Naive thymus-derived CD4-positive, alpha-beta T cell (primary cell): ENCODE measurements at regions not wholly inside any gene's neighbourhood (a gene's known extent, or its start where the extent isn't known, plus 50 kb on each side); places are given as distances from the start of the nearest gene placed in this dataset.
A peak's percentile ranks its signal among the peaks of the same experiment; 100 is the strongest.
"Not testable (repeated sequence)": the region's sequence is repeated elsewhere in the genome, so short reads cannot be mapped to it uniquely, and the experiment has no call there.

Source experiments
- ATAC-seq: fragments of 150-1000 bp; cut with Tn5 transposase; 2 replicates; pipeline ENCODE4 v1.10.0; 2021; ENCODE audit warnings: mild to moderate bottlenecking, moderate library complexity
- CTCF ChIA-PET: fragments of 350-600 bp; sonication (Branson Sonifier 250); formaldehyde crosslinking; loops from one replicate; lab custom pipeline; 2021; ENCODE audit warnings: antibody characterized with exemption; lab: Charles Lee
- POLR2A ChIA-PET: fragments of 350-600 bp; sonication (Branson Sonifier 250); formaldehyde crosslinking; loops from one replicate; lab custom pipeline; 2021; ENCODE audit warnings: antibody characterized with exemption, inconsistent platforms; lab: Charles Lee
- DNase-seq, 9 donors: peaks; one replicate each; pipeline versions ENCODE4 v3.0.0 to v3.0.0-alpha.2; 2020 to 2022; ENCODE audit warnings: mixed read lengths in 1 of 9
- H3K27ac ChIP-seq: one replicate; pipeline ENCODE4 v1.7.0; 2013; ENCODE audit warnings: mild to moderate bottlenecking, low read depth, low read length, moderate library complexity
- H3K27me3 ChIP-seq, 2 donors: one replicate each; pipeline ENCODE4 v1.7.0; 2013; ENCODE audit warnings: low read length in 2 of 2, mild to moderate bottlenecking in 2 of 2, moderate library complexity in 2 of 2; ENCODE audit not compliant: control insufficient read depth in 2 of 2, insufficient read depth in 2 of 2
- H3K36me3 ChIP-seq, 3 experiments: 1 replicate in 2 of 3; 2 replicates in 1 of 3; pipeline ENCODE4 v1.7.0; 2013; ENCODE audit warnings: low read length in 3 of 3, mild to moderate bottlenecking in 3 of 3, moderate library complexity in 1 of 3; ENCODE audit not compliant: insufficient read depth in 3 of 3, control insufficient read depth in 2 of 3
- H3K4me1 ChIP-seq, 2 donors: one replicate each; pipeline ENCODE4 v1.7.0; 2013; ENCODE audit warnings: low read length in 2 of 2, mild to moderate bottlenecking in 2 of 2, moderate library complexity in 1 of 2; ENCODE audit not compliant: control insufficient read depth in 2 of 2, insufficient read depth in 2 of 2
- H3K4me3 ChIP-seq: 2 replicates; pipeline ENCODE4 v1.7.0; 2013; ENCODE audit warnings: mild to moderate bottlenecking, low read length
- H3K9me3 ChIP-seq, 3 experiments: 1 replicate in 2 of 3; 2 replicates in 1 of 3; pipeline ENCODE4 v1.7.0; 2013; ENCODE audit warnings: low read length in 3 of 3; ENCODE audit not compliant: control insufficient read depth in 2 of 3
- H3K27ac Mint-ChIP-seq, 9 donors: one replicate each; pipeline ENCODE4 v1.8.0; 2020 to 2022; ENCODE audit warnings: mixed read lengths in 9 of 9, mild to moderate bottlenecking in 8 of 9, moderate library complexity in 5 of 9, inconsistent platforms in 2 of 9
- H3K27me3 Mint-ChIP-seq, 5 donors: one replicate each; pipeline ENCODE4 v1.8.0; 2021 to 2022; ENCODE audit warnings: mixed read lengths in 5 of 5, mild to moderate bottlenecking in 1 of 5
- H3K36me3 Mint-ChIP-seq, 5 donors: one replicate each; pipeline ENCODE4 v1.8.0; 2020 to 2022; ENCODE audit warnings: mixed read lengths in 5 of 5, mild to moderate bottlenecking in 3 of 5, inconsistent platforms in 1 of 5
- H3K4me1 Mint-ChIP-seq, 7 donors: one replicate each; pipeline ENCODE4 v1.8.0; 2020 to 2022; ENCODE audit warnings: mixed read lengths in 7 of 7, mild to moderate bottlenecking in 3 of 7, inconsistent platforms in 1 of 7
- H3K4me3 Mint-ChIP-seq, 10 donors: one replicate each; pipeline ENCODE4 v1.8.0; 2020 to 2022; ENCODE audit warnings: mild to moderate bottlenecking in 10 of 10, mixed read lengths in 10 of 10, moderate library complexity in 6 of 10, inconsistent platforms in 2 of 10
- H3K9me3 Mint-ChIP-seq, 11 donors: one replicate each; pipeline ENCODE4 v1.8.0; 2020 to 2022; ENCODE audit warnings: mixed read lengths in 11 of 11, mild to moderate bottlenecking in 4 of 11, inconsistent platforms in 1 of 11, moderate library complexity in 1 of 11
- intact Hi-C, 2 donors: fragments of 100-400 bp; cut with micrococcal nuclease; formaldehyde crosslinking; loops; one replicate each; pipeline ENCODE4 v1.15.1; 2023

DNA sequence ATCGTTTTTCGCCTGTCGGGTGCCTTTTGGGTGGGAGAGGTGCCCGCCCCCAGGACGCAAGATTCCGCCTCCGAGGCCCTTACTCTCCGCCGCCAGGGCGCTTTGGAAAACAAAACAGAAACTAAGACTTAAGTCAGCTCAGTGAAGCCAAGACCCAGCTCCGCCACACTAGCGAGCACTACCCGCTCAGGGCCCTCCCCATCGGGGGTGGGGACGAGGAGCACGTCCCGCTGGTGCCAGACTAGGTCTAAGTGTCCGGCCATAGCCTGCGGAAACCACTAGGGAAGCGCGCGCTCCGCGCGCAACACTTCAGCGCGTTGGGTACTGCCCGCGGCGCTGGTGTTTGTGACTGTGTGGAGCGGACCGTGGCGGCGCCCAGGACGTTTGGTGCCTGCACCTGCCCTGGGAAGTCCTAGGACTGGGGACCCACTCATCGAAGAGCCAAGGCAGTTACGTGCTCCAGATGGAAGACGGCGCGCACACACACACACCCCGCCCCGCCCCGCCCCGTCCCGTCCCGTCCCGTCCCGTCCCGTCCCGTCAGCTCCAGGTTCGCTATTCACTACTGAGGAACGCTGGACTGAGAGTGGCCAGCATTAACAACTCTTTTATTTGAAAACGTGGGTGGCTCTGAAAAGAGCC lies 57.6 kb upstream of the BOLA1 start:
- DNase-seq, H3K27me3 Mint-ChIP-seq, H3K9me3 Mint-ChIP-seq, H3K4me3 ChIP-seq, H3K27me3 ChIP-seq, H3K36me3 ChIP-seq, H3K9me3 ChIP-seq, POLR2A ChIA-PET, H3K27ac Mint-ChIP-seq, CTCF ChIA-PET, H3K27ac ChIP-seq, H3K4me3 Mint-ChIP-seq, intact Hi-C loops: not testable (repeated sequence)
- H3K4me1 Mint-ChIP-seq = peaks cover 20 to 31% (median 26%) of the 10 kb centered on the region in 7 donors
- ATAC-seq = peak; percentile 71
- H3K4me1 ChIP-seq = peaks cover 18 to 22% of the 10 kb centered on the region in 2 donors
- peaks cover 0 to 20% (median 13%) of the 10 kb centered on the region in 5 donors for H3K36me3 Mint-ChIP-seq

DNA sequence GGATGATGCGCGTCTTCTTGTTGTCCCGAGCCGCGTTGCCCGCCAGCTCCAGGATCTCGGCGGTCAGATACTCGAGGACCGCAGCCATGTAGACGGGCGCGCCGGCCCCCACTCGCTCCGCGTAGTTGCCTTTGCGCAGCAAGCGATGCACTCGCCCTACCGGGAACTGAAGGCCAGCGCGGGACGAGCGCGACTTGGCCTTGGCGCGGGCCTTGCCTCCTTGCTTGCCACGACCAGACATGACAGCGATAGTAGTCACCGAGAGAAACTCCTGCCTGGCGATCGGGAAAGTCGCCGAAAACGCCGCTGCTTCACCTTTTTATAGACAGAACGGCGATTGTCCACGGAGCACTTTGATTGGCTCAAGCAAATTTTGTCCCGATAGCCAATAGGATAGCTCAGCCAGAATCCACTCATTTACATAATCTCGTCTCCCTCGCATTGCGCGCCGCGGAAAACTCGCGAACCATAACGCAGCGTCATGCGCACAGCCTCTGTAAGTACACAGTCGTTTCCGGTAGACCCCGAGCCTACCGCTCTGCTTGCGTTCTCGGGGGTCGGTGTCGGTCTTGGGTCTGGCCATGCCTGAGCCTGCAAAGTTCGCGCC lies 56.8 kb upstream of the BOLA1 start:
- H3K27me3 Mint-ChIP-seq, H3K9me3 Mint-ChIP-seq, H3K27ac ChIP-seq, H3K36me3 ChIP-seq, DNase-seq, H3K27ac Mint-ChIP-seq, intact Hi-C loops, H3K4me3 Mint-ChIP-seq, H3K4me3 ChIP-seq, H3K27me3 ChIP-seq, H3K9me3 ChIP-seq: not testable (repeated sequence)
- POLR2A ChIA-PET = interaction anchor here (1.3 to 7.9 kb wide), 4 partner anchors 32 to 439 kb away, joined by 3 to 547 read pairs (median 4); a partner anchor contains a TSS
- ATAC-seq = peak; percentile 83
- peaks cover 23 to 39% (median 34%) of the 10 kb centered on the region in 7 donors for H3K4me1 Mint-ChIP-seq
- peaks cover 18 to 30% of the 10 kb centered on the region in 2 donors for H3K4me1 ChIP-seq
- CTCF ChIA-PET = interaction anchor here (3.3 kb wide), 1 partner anchor 44 kb away, joined by 13 read pairs; a partner anchor contains a TSS
- H3K36me3 Mint-ChIP-seq = peaks cover 6 to 26% (median 21%) of the 10 kb centered on the region in 5 donors

DNA sequence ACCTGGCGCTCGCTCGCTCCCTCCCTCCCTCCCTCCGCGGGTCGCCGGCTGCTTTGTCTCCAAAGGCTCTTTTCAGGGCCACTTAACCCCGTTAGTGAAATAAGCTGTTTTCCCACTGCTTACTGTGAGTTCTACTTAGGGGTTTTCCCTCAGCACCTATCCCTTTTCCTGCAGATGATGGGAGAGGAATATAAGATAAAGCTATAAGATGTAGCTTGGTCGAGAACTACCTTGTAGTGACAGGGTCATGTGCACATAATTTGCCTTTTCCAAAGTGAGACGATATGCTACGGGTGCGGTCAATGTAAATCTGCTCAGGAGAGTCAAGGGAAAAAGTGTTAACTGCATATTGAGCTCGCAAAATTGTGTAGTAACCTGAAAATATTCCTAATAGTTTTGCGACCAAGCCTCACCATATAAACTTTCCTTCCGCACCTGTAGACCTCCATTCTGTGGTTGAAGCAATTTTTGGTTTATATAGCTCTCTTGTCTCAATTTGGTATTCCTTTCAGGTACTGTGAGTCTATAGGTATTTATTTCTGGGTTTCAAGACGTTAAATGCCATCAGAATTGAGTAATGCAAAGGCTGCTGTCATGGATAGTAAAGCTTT lies 55.8 kb upstream of the BOLA1 start:
- H3K36me3 ChIP-seq = no peaks in the 10 kb centered on the region
- intact Hi-C loops = no loop called here
- no peaks in the 10 kb centered on the region for H3K27me3 ChIP-seq
- peaks cover 6 to 32% (median 28%) of the 10 kb centered on the region in 5 donors for H3K36me3 Mint-ChIP-seq
- ChIA-PET POLR2A (interaction anchor here (0.8 to 7.9 kb wide), 13 partner anchors 31 to 1345 kb away, joined by 3 to 547 read pairs (median 4); partner anchors contain the start of genes ANP32E and SF3B4), CTCF (interaction anchor here (1.1 to 3.3 kb wide), 2 partner anchors 43 to 207 kb away, joined by 5 to 13 read pairs; a partner anchor contains a TSS)
- H3K9me3 Mint-ChIP-seq = peaks cover 0 to 15% (median 0%) of the 10 kb centered on the region in 11 donors
- H3K4me3 Mint-ChIP-seq = peak overlapping the region; percentile 78 to 97 (median 90)
- peaks cover 26 to 49% (median 43%) of the 10 kb centered on the region in 7 donors for H3K4me1 Mint-ChIP-seq
- peak in 4 of 9 donors; percentile 3 to 12 (median 8) for DNase-seq
- H3K27ac Mint-ChIP-seq = peak overlapping the region; percentile 75 to 95 (median 89)
- peak overlapping the region; percentile 78 for H3K27ac ChIP-seq
- no peak for ATAC-seq
- no peaks in the 10 kb centered on the region for H3K27me3 Mint-ChIP-seq
- H3K9me3 ChIP-seq = no peaks in the 10 kb centered on the region
- peak overlapping the region; percentile 92 for H3K4me3 ChIP-seq
- peaks cover 23 to 38% of the 10 kb centered on the region in 2 donors for H3K4me1 ChIP-seq

DNA sequence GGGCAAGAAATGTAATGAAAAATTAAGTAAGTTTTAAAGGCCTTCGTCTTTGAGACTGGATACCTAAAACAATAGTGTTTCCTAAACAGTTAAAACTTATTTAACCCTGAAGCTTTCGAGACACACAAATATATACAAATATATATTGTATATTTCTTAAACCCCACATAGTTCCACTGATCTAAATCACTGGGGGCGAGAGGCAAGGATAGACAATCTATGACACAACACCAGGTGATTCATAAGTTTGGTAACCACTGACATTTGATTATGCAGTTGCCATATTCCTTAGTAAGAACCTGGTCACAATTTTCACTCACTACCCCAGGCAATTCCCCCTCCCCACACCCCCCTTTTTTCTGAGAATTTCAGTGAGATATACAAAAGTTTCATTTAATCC lies 55.3 kb upstream of the BOLA1 start:
- Mint-ChIP-seq H3K36me3 (peaks cover 6 to 32% (median 29%) of the 10 kb centered on the region in 5 donors), H3K27ac (peak overlapping the region; percentile 75 to 95 (median 89)), H3K9me3 (peaks cover 0 to 15% (median 2%) of the 10 kb centered on the region in 11 donors), H3K4me1 (peaks cover 31 to 54% (median 49%) of the 10 kb centered on the region in 7 donors), H3K27me3 (no peaks in the 10 kb centered on the region), H3K4me3 (peak overlapping the region; percentile 78 to 97 (median 90))
- intact Hi-C loops = no loop called here
- H3K4me3 ChIP-seq = peak overlapping the region; percentile 92
- POLR2A ChIA-PET = interaction anchor here (0.5 to 7.9 kb wide), 14 partner anchors 31 to 1345 kb away, joined by 3 to 547 read pairs (median 4); partner anchors contain the start of genes ANP32E and SF3B4
- no peak for ATAC-seq
- DNase-seq = peak in 5 of 9 donors; percentile 0 to 35 (median 5)
- H3K27me3 ChIP-seq = no peaks in the 10 kb centered on the region
- no peaks in the 10 kb centered on the region for H3K9me3 ChIP-seq
- CTCF ChIA-PET = interaction anchor here (1.1 to 3.3 kb wide), 2 partner anchors 43 to 206 kb away, joined by 5 to 13 read pairs; a partner anchor contains a TSS
- H3K27ac ChIP-seq = peak overlapping the region; percentile 78
- peaks cover 29 to 42% of the 10 kb centered on the region in 2 donors for H3K4me1 ChIP-seq
- H3K36me3 ChIP-seq = no peaks in the 10 kb centered on the region

DNA sequence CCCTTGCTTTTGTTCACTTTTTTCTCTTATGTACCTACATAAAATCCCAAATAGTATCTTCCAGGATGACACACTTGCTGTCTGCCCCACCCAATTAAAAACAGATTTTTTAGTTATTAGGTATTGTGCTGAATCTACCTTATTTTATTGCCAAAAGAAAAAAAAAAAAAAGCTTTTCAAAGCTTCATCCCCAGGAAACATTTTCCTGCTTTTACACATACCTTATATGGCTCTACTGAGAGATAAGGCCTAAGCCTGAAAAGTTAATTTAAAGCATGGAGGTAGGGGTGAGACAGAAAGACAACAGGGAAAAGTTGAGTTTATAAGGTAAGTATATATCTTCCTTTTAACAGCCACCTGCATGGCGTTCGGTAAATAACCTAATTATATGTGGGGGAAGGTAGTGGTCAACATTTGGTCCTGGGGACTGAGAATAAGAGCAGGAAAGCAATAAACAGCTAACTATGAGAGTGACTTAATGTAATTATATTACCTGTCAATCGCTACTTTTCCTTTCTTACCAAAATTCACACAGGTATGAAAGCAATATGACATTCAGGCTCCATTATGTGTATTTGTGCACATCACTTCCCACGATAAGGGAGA lies 54.6 kb upstream of the BOLA1 start:
- Histone ChIP-seq H3K4me1 (peaks cover 35 to 48% of the 10 kb centered on the region in 2 donors), H3K36me3 (no peaks in the 10 kb centered on the region), H3K4me3 (peak overlapping the region; percentile 24), H3K27me3 (no peaks in the 10 kb centered on the region), H3K9me3 (no peaks in the 10 kb centered on the region), H3K27ac (peak overlapping the region; percentile 78)
- Mint-ChIP-seq H3K36me3 (peaks cover 6 to 34% (median 29%) of the 10 kb centered on the region in 5 donors), H3K4me1 (peaks cover 35 to 61% (median 55%) of the 10 kb centered on the region in 7 donors), H3K27me3 (no peaks in the 10 kb centered on the region), H3K4me3 (peak overlapping the region; percentile 69 to 97 (median 90)), H3K9me3 (peaks cover 0 to 15% (median 2%) of the 10 kb centered on the region in 11 donors), H3K27ac (peak overlapping the region in 8 of 9 donors; percentile 17 to 91 (median 76))
- ChIA-PET POLR2A (interaction anchor here (0.5 to 7.9 kb wide), 6 partner anchors 33 to 81 kb away, joined by 3 to 547 read pairs (median 4); a partner anchor contains a TSS), CTCF (interaction anchor here (3.3 kb wide), 1 partner anchor 42 kb away, joined by 13 read pairs; a partner anchor contains a TSS)
- intact Hi-C loops = no loop called here
- peak in 1 of 9 donors; percentile 0 for DNase-seq
- no peak for ATAC-seq
